ENCODE measurements at regions not wholly inside any gene's neighbourhood (a gene's known extent, or its start where the extent isn't known, plus 50 kb on each side); places are given as distances from the start of the nearest gene placed in this dataset.

- CTCF ChIA-PET (ENCODE audit: partially characterized antibody): no interaction called here
- H3K36me3 ChIP-seq (ENCODE audit: control insufficient read depth in 2 of 4, insufficient read depth in 4 of 4, low read length in 3 of 4): no peaks in the 10 kb centered on the region
- no peaks in the 10 kb centered on the region for H3K4me1 ChIP-seq (replicated peaks in 1 of 4; ENCODE audit: control insufficient read depth in 3 of 4, insufficient read depth in 4 of 4, low read length in 3 of 4)
- no peak overlapping the region for H2BK5ac ChIP-seq (ENCODE audit: low read depth, low read length)
- no peak overlapping the region for H3K23ac ChIP-seq (ENCODE audit: insufficient read length)
- no peaks in the 10 kb centered on the region for H3K27me3 ChIP-seq (replicated peaks in 1 of 4; ENCODE audit: control insufficient read depth in 3 of 4, extremely low read depth in 1 of 4, insufficient read depth in 3 of 4, low read length in 3 of 4)
- no peak overlapping the region for H4K91ac ChIP-seq (replicated peaks; ENCODE audit: insufficient read length, low read length)
- H4K8ac ChIP-seq (ENCODE audit: extremely low read depth, insufficient read depth, low read length): no peak overlapping the region
- no peak overlapping the region for H3K9ac ChIP-seq (replicated peaks in 1 of 4; ENCODE audit: extremely low read depth in 1 of 4, low read depth in 3 of 4, low read length in 3 of 4)
- no peak overlapping the region for H3K56ac ChIP-seq (replicated peaks; ENCODE audit: insufficient read length, low read depth, low read length)
- no peaks in the 10 kb centered on the region; a peak in 1 of 4 replicates for H3K9me3 ChIP-seq (ENCODE audit: insufficient read depth in 2 of 2, low read depth in 1 of 2, low read length in 1 of 2)
- no peak overlapping the region for H3K14ac ChIP-seq (ENCODE audit: insufficient read length)
- FAIRE-seq: no peak
- POLR2A ChIA-PET (ENCODE audit: partially characterized antibody): no interaction called here
- H3K4me3 ChIP-seq (ENCODE audit: extremely low read depth in 1 of 4, insufficient read depth in 2 of 4, low read depth in 3 of 4, low read length in 4 of 4): no peak overlapping the region
- no peak overlapping the region for H3K27ac ChIP-seq (ENCODE audit: low read depth, low read length)
- DNase-seq (ENCODE audit: low read depth in 1 of 2, low spot score in 2 of 2): no peak
- 94% methylated on average over 3 of the region's 4 CpGs; no CpG with 5 or more reads in 1 of the 2 experiments for WGBS, 2 experiments (ENCODE audit: extremely low coverage in 1 of 2, insufficient coverage in 1 of 2, insufficient read length in 1 of 2, insufficient replicate concordance in 2 of 2, low coverage in 1 of 2, low lambda C conversion rate in 2 of 2, missing lambda C conversion rate in 1 of 2)
- H4K20me1 ChIP-seq (replicated peaks in 1 of 2; ENCODE audit: control insufficient read depth in 1 of 2, insufficient read depth in 2 of 2, low read length in 2 of 2): no peaks in the 10 kb centered on the region
- H2AFZ ChIP-seq (ENCODE audit: low read length): no peak overlapping the region
- H3K4me2 ChIP-seq (ENCODE audit: insufficient read depth in 1 of 2, low read depth in 2 of 2, low read length in 2 of 2): no peak overlapping the region
- no peak overlapping the region for H2BK20ac ChIP-seq (ENCODE audit: low read length)
- H2AK5ac ChIP-seq (ENCODE audit: low read depth, low read length): no peak overlapping the region
- H4K5ac ChIP-seq (ENCODE audit: insufficient read length, low read depth, low read length): no peak overlapping the region
- H3K18ac ChIP-seq (ENCODE audit: extremely low read depth, low read length): no peak overlapping the region
- H3K79me2 ChIP-seq (ENCODE audit: control insufficient read depth in 1 of 2, insufficient read depth in 2 of 2, low read length in 2 of 2): no peaks in the 10 kb centered on the region
- TF ChIP-seq MAX (IDR thresholded peaks at IDR 0.05): no peak
- no peak for TF ChIP-seq CTCF (IDR thresholded peaks at IDR 0.05; ENCODE audit: control extremely low read depth in 1 of 3, insufficient read depth in 1 of 3, low read depth in 1 of 3, low read length in 3 of 3)
- TF ChIP-seq KDM1A (IDR thresholded peaks at IDR 0.05; ENCODE audit: borderline replicate concordance, low read length): no peak
- no peak overlapping the region for H2BK120ac ChIP-seq (replicated peaks; ENCODE audit: low read depth, low read length)
- no peak overlapping the region for H2BK15ac ChIP-seq (ENCODE audit: low read length)
- H3K79me1 ChIP-seq (ENCODE audit: low read depth, low read length): no peaks in the 10 kb centered on the region
- no peaks in the 10 kb centered on the region for H3K23me2 ChIP-seq (ENCODE audit: low read depth, low read length)
- H3K4ac ChIP-seq (replicated peaks; ENCODE audit: insufficient read length, low read depth, low read length): no peak overlapping the region
- H2BK12ac ChIP-seq (ENCODE audit: low read depth, low read length): no peak overlapping the region
These were observed 98.5 kb upstream of the GPC1 start for GRCh38 chr2:240336820-240337427.

Measured in H1 (cell line).